Upper lobe of right lung (tissue), 1 donor: ENCODE measurements at regions not wholly inside any gene's neighbourhood (a gene's known extent, or its start where the extent isn't known, plus 50 kb on each side); places are given as distances from the start of the nearest gene placed in this dataset.

Experiments used
- ATAC-seq: fragments of 200-7000 bp; cut with Tn5 transposase; one replicate; pipeline ENCODE4 v1.9.1; 2020; ENCODE audit warnings: mild to moderate bottlenecking, moderate library complexity
- DNase-seq: peaks from one replicate; pipeline ENCODE4 v3.0.0-alpha.2; 2020
- H3K27ac ChIP-seq: fragments of 200-600 bp; one replicate; pipeline ENCODE4 v1.8.0; 2022
- H3K27me3 ChIP-seq: fragments of 200-600 bp; one replicate; pipeline ENCODE4 v1.8.0; 2022; ENCODE audit warnings: mild to moderate bottlenecking
- H3K36me3 ChIP-seq: fragments of 200-600 bp; one replicate; pipeline ENCODE4 v1.8.0; 2022
- H3K4me1 ChIP-seq: fragments of 200-600 bp; one replicate; pipeline ENCODE4 v1.8.0; 2022
- H3K4me3 ChIP-seq: fragments of 200-600 bp; one replicate; pipeline ENCODE4 v1.8.0; 2022; ENCODE audit warnings: mild to moderate bottlenecking
- H3K9me3 ChIP-seq: fragments of 200-600 bp; one replicate; pipeline ENCODE4 v1.8.0; 2022
- CTCF ChIP-seq: fragments of 200-600 bp; IDR thresholded peaks from one replicate; pipeline ENCODE4 v1.8.0; 2022; ENCODE audit warnings: antibody characterized with exemption
- intact Hi-C: fragments of 100-400 bp; cut with DNase I; formaldehyde crosslinking; loops from one replicate; pipeline ENCODE4 v1.11.0; 2022
- donor health status: DM: no; HTN: yes; CAD: no; lungs with severe emphysema.

- H3K9me3 ChIP-seq, result no peaks in the 10 kb centered on the region
- no peak for TF ChIP-seq CTCF
- no peak overlapping the region for H3K4me3 ChIP-seq
- H3K4me1 ChIP-seq, result no peaks in the 10 kb centered on the region
- no peak overlapping the region for H3K27ac ChIP-seq
- ATAC-seq (no peak), DNase-seq (no peak)
- H3K27me3 ChIP-seq, result no peaks in the 10 kb centered on the region
- intact Hi-C loops, result no loop called here
- no peaks in the 10 kb centered on the region for H3K36me3 ChIP-seq
These were observed 479.5 kb upstream of the SMARCA2 start for GRCh38 chr9:1535599-1535998.

GRCh38 chr9:1536522-1537170 lies 478.5 kb upstream of the SMARCA2 start:
- Histone ChIP-seq H3K4me3 (no peak overlapping the region), H3K4me1 (no peaks in the 10 kb centered on the region), H3K27ac (no peak overlapping the region), H3K27me3 (no peaks in the 10 kb centered on the region), H3K36me3 (no peaks in the 10 kb centered on the region), H3K9me3 (no peaks in the 10 kb centered on the region)
- TF ChIP-seq CTCF, result no peak
- DNase-seq (no peak), ATAC-seq (no peak)
- intact Hi-C loops, result no loop called here

GRCh38 chr9:1538301-1538700 lies 476.8 kb upstream of the SMARCA2 start:
- no peaks in the 10 kb centered on the region for H3K9me3 ChIP-seq
- H3K4me3 ChIP-seq, result no peak overlapping the region
- no peaks in the 10 kb centered on the region for H3K4me1 ChIP-seq
- intact Hi-C loops, result no loop called here
- no peaks in the 10 kb centered on the region for H3K36me3 ChIP-seq
- ATAC-seq (no peak), DNase-seq (no peak)
- no peak for TF ChIP-seq CTCF
- no peaks in the 10 kb centered on the region for H3K27me3 ChIP-seq
- H3K27ac ChIP-seq, result no peak overlapping the region

- intact Hi-C loops, result no loop called here
- TF ChIP-seq CTCF, result no peak
- no peak overlapping the region for H3K4me3 ChIP-seq
- DNase-seq (no peak), ATAC-seq (no peak)
- H3K4me1 ChIP-seq, result no peaks in the 10 kb centered on the region
- no peak overlapping the region for H3K27ac ChIP-seq
- H3K9me3 ChIP-seq, result no peaks in the 10 kb centered on the region
- H3K36me3 ChIP-seq, result no peaks in the 10 kb centered on the region
- H3K27me3 ChIP-seq, result no peaks in the 10 kb centered on the region
These were observed 475.9 kb upstream of the SMARCA2 start for GRCh38 chr9:1539216-1539615.

- Histone ChIP-seq H3K27me3 (no peaks in the 10 kb centered on the region), H3K27ac (no peak overlapping the region), H3K4me1 (no peaks in the 10 kb centered on the region), H3K4me3 (no peak overlapping the region), H3K36me3 (no peaks in the 10 kb centered on the region), H3K9me3 (no peaks in the 10 kb centered on the region)
- no peak for TF ChIP-seq CTCF
- ATAC-seq (no peak), DNase-seq (no peak)
- intact Hi-C loops, result no loop called here
These were observed 464.5 kb upstream of the SMARCA2 start for GRCh38 chr9:1550636-1551035.
